Breast epithelium (tissue), 3 donors: ENCODE measurements at regions not wholly inside any gene's neighbourhood (a gene's known extent, or its start where the extent isn't known, plus 50 kb on each side); places are given as distances from the start of the nearest gene placed in this dataset.

Experiments
- POLR2A ChIP-seq: fragments of 450-650 bp; IDR thresholded peaks from one replicate; pipeline ENCODE4 v1.6.1; 2016; ENCODE audit warnings: antibody characterized with exemption, mild to moderate bottlenecking, moderate library complexity
- POLR2AphosphoS5 ChIP-seq, 3 donors: sonication (generic); formaldehyde crosslinking; IDR thresholded peaks; one replicate each; pipeline ENCODE4 v1.6.1; 2017; ENCODE audit warnings: antibody characterized with exemption in 3 of 3
- TF ChIP-seq, protein P1 (sequence below), 3 donors: fragments of 450-650 bp; IDR thresholded peaks; one replicate each; pipeline ENCODE4 v1.5.1; 2016 to 2017; ENCODE audit warnings: antibody characterized with exemption in 3 of 3, mild to moderate bottlenecking in 3 of 3, moderate library complexity in 3 of 3

DNA sequence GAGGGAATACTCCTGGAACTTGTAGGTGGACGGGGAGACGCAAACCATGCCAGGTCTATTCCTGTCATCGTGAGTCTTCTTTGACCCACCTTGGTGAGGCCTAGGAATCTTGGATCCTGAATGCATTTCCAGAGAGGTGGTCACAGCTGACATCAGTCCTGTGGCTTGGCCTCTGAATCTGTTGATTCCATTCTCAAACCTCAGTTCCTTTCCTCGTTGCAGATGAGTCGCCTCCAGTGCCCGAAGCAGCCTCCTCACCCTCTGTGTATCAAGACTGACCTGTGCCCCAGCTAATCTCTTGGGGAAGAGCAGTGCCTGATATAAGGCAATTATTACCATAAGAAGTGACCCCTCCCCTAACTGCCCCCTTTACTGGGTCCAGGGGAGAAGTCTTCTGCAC lies 118.1 kb downstream of the SMIM20 start:
- TF ChIP-seq, protein P1, sequence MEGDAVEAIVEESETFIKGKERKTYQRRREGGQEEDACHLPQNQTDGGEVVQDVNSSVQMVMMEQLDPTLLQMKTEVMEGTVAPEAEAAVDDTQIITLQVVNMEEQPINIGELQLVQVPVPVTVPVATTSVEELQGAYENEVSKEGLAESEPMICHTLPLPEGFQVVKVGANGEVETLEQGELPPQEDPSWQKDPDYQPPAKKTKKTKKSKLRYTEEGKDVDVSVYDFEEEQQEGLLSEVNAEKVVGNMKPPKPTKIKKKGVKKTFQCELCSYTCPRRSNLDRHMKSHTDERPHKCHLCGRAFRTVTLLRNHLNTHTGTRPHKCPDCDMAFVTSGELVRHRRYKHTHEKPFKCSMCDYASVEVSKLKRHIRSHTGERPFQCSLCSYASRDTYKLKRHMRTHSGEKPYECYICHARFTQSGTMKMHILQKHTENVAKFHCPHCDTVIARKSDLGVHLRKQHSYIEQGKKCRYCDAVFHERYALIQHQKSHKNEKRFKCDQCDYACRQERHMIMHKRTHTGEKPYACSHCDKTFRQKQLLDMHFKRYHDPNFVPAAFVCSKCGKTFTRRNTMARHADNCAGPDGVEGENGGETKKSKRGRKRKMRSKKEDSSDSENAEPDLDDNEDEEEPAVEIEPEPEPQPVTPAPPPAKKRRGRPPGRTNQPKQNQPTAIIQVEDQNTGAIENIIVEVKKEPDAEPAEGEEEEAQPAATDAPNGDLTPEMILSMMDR (IDR thresholded peaks at IDR 0.05) = no peak
- TF ChIP-seq POLR2AphosphoS5 (IDR thresholded peaks at IDR 0.05) (no peak), POLR2A (no peak)
